Neutrophil (primary cell): ENCODE measurements at regions not wholly inside any gene's neighbourhood (a gene's known extent, or its start where the extent isn't known, plus 50 kb on each side); places are given as distances from the start of the nearest gene placed in this dataset.

Experiments
- H3K27ac ChIP-seq: fragments of 200-600 bp; sonication (generic); 2 replicates; pipeline ENCODE4 v1.5.1; 2016; ENCODE audit warnings: mild to moderate bottlenecking, moderate library complexity
- H3K27me3 ChIP-seq: fragments of 200-600 bp; sonication (generic); 2 replicates; pipeline ENCODE4 v1.6.0; 2016; ENCODE audit warnings: mild to moderate bottlenecking
- H3K36me3 ChIP-seq: fragments of 200-600 bp; sonication (generic); 2 replicates; pipeline ENCODE4 v1.5.1; 2017
- H3K4me1 ChIP-seq, 2 experiments: fragments of 200-600 bp in 1 of 2; sonication (generic) in 1 of 2; 1 replicate in 1 of 2; 2 replicates in 1 of 2; pipeline versions ENCODE4 v1.5.1 to v1.6.1; 2013 to 2016; ENCODE audit warnings: low read depth in 1 of 2, low read length in 1 of 2, mild to moderate bottlenecking in 1 of 2, moderate library complexity in 1 of 2; ENCODE audit not compliant: control insufficient read depth in 1 of 2, insufficient read depth in 1 of 2
- H3K4me3 ChIP-seq, 2 experiments: fragments of 200-600 bp in 1 of 2; sonication (generic) in 1 of 2; 1 replicate in 1 of 2; 2 replicates in 1 of 2; pipeline ENCODE4 v1.5.1; 2013 to 2016; ENCODE audit warnings: low read depth in 1 of 2, low read length in 1 of 2, mild to moderate bottlenecking in 1 of 2, moderate library complexity in 1 of 2
- H3K9me3 ChIP-seq: fragments of 200-600 bp; sonication (generic); 2 replicates; pipeline ENCODE4 v1.5.1; 2016
- CTCF ChIP-seq: fragments of 200-600 bp; sonication (generic); IDR thresholded peaks from 2 replicates; pipeline ENCODE4 v1.5.1; 2016; ENCODE audit warnings: antibody characterized with exemption

GRCh38 chr18:46366201-46366600 is 262.0 kb downstream of the HAUS1 start:
- no peak overlapping the region for H3K27ac ChIP-seq
- peaks cover 41% of the 10 kb centered on the region for H3K27me3 ChIP-seq
- no peak for TF ChIP-seq CTCF

GRCh38 chr18:46366751-46367376 is 262.7 kb downstream of the HAUS1 start:
- Histone ChIP-seq H3K27me3 (peaks cover 48% of the 10 kb centered on the region), H3K4me1 (no peaks in the 10 kb centered on the region), H3K9me3 (no peaks in the 10 kb centered on the region), H3K4me3 (no peak overlapping the region), H3K27ac (no peak overlapping the region), H3K36me3 (no peaks in the 10 kb centered on the region)
- TF ChIP-seq CTCF, result no peak

More at GRCh38 chr18:46366201-46366600, 262.0 kb downstream of the HAUS1 start:
- Histone ChIP-seq H3K4me3 (no peak overlapping the region), H3K36me3 (no peaks in the 10 kb centered on the region), H3K4me1 (no peaks in the 10 kb centered on the region), H3K9me3 (no peaks in the 10 kb centered on the region)

- Histone ChIP-seq H3K27me3 (peaks cover 71% of the 10 kb centered on the region), H3K4me3 (no peak overlapping the region), H3K4me1 (no peaks in the 10 kb centered on the region), H3K36me3 (no peaks in the 10 kb centered on the region), H3K9me3 (no peaks in the 10 kb centered on the region), H3K27ac (no peak overlapping the region)
- TF ChIP-seq CTCF, result no peak
Observed at GRCh38 chr18:46369323-46369722, 265.1 kb downstream of the HAUS1 start.

GRCh38 chr18:46370898-46371297 is 266.7 kb downstream of the HAUS1 start:
- Histone ChIP-seq H3K4me3 (no peak overlapping the region), H3K9me3 (no peaks in the 10 kb centered on the region), H3K4me1 (no peaks in the 10 kb centered on the region), H3K27me3 (peaks cover 73% of the 10 kb centered on the region), H3K36me3 (no peaks in the 10 kb centered on the region), H3K27ac (no peak overlapping the region)
- no peak for TF ChIP-seq CTCF

GRCh38 chr18:46372670-46373069 is 268.5 kb downstream of the HAUS1 start:
- no peaks in the 10 kb centered on the region for H3K9me3 ChIP-seq

More at GRCh38 chr18:46372670-46373069, 268.5 kb downstream of the HAUS1 start:
- no peak for TF ChIP-seq CTCF
- H3K36me3 ChIP-seq, result no peaks in the 10 kb centered on the region
- peaks cover 71% of the 10 kb centered on the region for H3K27me3 ChIP-seq
- H3K4me1 ChIP-seq, result no peaks in the 10 kb centered on the region
- H3K4me3 ChIP-seq, result no peak overlapping the region
- H3K27ac ChIP-seq, result no peak overlapping the region
